Testis (tissue), 2 donors: ENCODE measurements at regions not wholly inside any gene's neighbourhood (a gene's known extent, or its start where the extent isn't known, plus 50 kb on each side); places are given as distances from the start of the nearest gene placed in this dataset.

Experiments
- POLR2A ChIP-seq: fragments of 450-650 bp; IDR thresholded peaks from one replicate; pipeline ENCODE4 v1.6.1; 2017; ENCODE audit warnings: antibody characterized with exemption, mild to moderate bottlenecking, moderate library complexity
- TF ChIP-seq, protein P1 (sequence below), 3 experiments: fragments of 450-650 bp in 2 of 3; fragments of 200-600 bp in 1 of 3; sonication (generic) in 1 of 3; IDR thresholded peaks; one replicate each; pipeline ENCODE4 v1.5.1; 2016 to 2019; ENCODE audit warnings: antibody characterized with exemption in 3 of 3, mild to moderate bottlenecking in 2 of 3, moderate library complexity in 1 of 3

DNA sequence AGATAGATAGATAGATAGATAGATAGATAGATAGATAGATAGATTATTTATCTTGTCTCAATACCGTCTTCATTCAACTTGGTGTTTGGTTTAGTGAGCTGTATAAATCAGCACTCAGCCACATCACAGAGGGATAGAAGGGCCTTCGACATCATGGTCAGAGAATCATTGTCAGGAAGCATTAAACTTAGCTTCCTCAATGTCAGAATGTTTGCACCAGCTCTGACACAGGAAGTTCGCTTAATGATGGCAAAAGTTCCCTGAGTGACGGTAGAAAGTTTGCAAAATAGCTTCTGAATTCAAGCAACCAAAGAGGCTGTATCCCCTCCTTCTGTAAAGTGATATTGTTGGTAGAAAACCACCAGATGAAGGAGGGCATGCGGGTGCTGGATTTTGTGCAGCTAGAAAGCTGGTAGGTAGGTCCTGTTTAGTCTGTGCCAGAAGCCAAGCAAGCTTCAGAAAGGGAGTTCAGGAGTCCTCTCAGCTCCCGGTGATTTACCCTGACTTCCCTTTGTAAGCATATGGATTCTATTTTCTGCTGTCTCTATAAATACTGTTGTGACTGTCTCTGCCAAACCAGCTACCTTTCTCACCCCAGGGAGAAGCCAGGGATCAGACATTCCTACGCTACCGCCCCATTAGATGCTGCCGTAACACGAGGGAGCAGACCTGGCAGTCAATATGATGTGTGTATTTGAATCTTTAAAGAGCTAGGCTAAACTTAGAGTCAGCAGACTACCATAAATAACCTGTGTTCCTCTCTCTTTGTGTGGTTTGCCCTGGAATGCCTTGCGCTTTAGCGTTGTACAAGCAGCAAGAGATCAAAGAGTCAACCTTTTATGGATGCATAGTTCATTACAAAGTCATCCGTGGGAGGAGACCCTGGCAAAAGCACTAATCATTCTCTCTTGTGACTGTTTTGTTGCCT is 200.5 kb upstream of the KIAA1217 start:
- TF ChIP-seq, protein P1, sequence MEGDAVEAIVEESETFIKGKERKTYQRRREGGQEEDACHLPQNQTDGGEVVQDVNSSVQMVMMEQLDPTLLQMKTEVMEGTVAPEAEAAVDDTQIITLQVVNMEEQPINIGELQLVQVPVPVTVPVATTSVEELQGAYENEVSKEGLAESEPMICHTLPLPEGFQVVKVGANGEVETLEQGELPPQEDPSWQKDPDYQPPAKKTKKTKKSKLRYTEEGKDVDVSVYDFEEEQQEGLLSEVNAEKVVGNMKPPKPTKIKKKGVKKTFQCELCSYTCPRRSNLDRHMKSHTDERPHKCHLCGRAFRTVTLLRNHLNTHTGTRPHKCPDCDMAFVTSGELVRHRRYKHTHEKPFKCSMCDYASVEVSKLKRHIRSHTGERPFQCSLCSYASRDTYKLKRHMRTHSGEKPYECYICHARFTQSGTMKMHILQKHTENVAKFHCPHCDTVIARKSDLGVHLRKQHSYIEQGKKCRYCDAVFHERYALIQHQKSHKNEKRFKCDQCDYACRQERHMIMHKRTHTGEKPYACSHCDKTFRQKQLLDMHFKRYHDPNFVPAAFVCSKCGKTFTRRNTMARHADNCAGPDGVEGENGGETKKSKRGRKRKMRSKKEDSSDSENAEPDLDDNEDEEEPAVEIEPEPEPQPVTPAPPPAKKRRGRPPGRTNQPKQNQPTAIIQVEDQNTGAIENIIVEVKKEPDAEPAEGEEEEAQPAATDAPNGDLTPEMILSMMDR (IDR thresholded peaks at IDR 0.05), result no peak
- TF ChIP-seq POLR2A, result no peak
